ENCODE measurements at regions not wholly inside any gene's neighbourhood (a gene's known extent, or its start where the extent isn't known, plus 50 kb on each side); places are given as distances from the start of the nearest gene placed in this dataset.

GRCh38 chr11:33448461-33449130 lies 191.4 kb downstream of the HIPK3 start:
- H3K4me2 ChIP-seq (ENCODE audit: low read length) = no peak overlapping the region
- no peak for TF ChIP-seq EZH2phosphoT487 (IDR thresholded peaks at IDR 0.05; ENCODE audit: borderline replicate concordance, low read depth, low read length)
- TF ChIP-seq, protein P1, sequence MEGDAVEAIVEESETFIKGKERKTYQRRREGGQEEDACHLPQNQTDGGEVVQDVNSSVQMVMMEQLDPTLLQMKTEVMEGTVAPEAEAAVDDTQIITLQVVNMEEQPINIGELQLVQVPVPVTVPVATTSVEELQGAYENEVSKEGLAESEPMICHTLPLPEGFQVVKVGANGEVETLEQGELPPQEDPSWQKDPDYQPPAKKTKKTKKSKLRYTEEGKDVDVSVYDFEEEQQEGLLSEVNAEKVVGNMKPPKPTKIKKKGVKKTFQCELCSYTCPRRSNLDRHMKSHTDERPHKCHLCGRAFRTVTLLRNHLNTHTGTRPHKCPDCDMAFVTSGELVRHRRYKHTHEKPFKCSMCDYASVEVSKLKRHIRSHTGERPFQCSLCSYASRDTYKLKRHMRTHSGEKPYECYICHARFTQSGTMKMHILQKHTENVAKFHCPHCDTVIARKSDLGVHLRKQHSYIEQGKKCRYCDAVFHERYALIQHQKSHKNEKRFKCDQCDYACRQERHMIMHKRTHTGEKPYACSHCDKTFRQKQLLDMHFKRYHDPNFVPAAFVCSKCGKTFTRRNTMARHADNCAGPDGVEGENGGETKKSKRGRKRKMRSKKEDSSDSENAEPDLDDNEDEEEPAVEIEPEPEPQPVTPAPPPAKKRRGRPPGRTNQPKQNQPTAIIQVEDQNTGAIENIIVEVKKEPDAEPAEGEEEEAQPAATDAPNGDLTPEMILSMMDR (conservative IDR thresholded peaks at IDR 0.05; ENCODE audit: low read length) = no peak
- H3K4me1 ChIP-seq (ENCODE audit: insufficient read depth, low read length, poor library complexity, severe bottlenecking) = peaks cover 40% of the 10 kb centered on the region
- H2AFZ ChIP-seq (ENCODE audit: low read length) = no peak overlapping the region
- no peaks in the 10 kb centered on the region for H4K20me1 ChIP-seq (ENCODE audit: insufficient read depth, low read length)
- no peak overlapping the region for H3K4me3 ChIP-seq (ENCODE audit: low read depth, low read length, poor library complexity, severe bottlenecking)
- H3K9me2 ChIP-seq (ENCODE audit: insufficient read depth, low read length) = no peaks in the 10 kb centered on the region
- intact Hi-C loops (cut with micrococcal nuclease; ENCODE audit: unreplicated experiment) = no loop called here
- H3K36me3 ChIP-seq (ENCODE audit: insufficient read depth, low read length) = peaks cover 9% of the 10 kb centered on the region; the same call in 1 of the 2 replicates
- peaks cover 63% of the 10 kb centered on the region for H3K79me2 ChIP-seq (ENCODE audit: insufficient read depth, low read depth, low read length)
- no peaks in the 10 kb centered on the region for H3K9me3 ChIP-seq (ENCODE audit: low read length)
- CTCF ChIA-PET (ENCODE audit: unreplicated experiment) = no interaction called here
- POLR2A ChIA-PET = interaction anchor here (0.6 to 1.7 kb wide), 4 partner anchors 13 to 44 kb away, joined by 3 to 7 read pairs (median 5); no protein-coding TSS in a partner anchor
- DNase-seq (ENCODE audit: low spot score) = no peak
- no peak overlapping the region for H3K27ac ChIP-seq (ENCODE audit: low read depth, low read length, poor library complexity, severe bottlenecking)
- no TSS peak for BruUV-seq (replicated peaks)

DNA sequence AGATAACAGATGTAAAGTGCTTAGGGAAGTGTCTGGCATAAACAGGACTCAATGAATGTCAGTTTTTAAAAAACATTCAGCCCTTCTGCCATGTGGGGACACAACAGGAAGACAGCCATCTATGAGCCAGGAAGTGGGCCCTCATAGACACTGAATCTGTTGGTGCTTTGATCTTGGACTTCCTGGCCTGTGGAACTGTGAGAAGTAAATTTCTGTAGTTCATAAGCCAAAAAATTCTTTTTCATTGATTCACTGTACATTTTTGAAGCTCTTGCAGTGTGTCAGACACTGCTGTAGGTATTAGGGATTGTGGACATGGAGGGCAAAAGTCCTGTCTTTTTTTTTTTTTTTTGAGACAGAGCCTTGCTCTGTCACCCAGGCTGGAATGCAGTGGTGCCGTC lies 188.6 kb downstream of the HIPK3 start:
- H3K4me3 ChIP-seq (ENCODE audit: low read depth, low read length, poor library complexity, severe bottlenecking) = peak overlapping the region; percentile 5
- no peaks in the 10 kb centered on the region for H3K9me2 ChIP-seq (ENCODE audit: insufficient read depth, low read length)
- DNase-seq (ENCODE audit: low spot score) = peak; percentile 71
- no peak for TF ChIP-seq EZH2phosphoT487 (IDR thresholded peaks at IDR 0.05; ENCODE audit: borderline replicate concordance, low read depth, low read length)
- peaks cover 6% of the 10 kb centered on the region; the same call in 1 of the 2 replicates for H3K36me3 ChIP-seq (ENCODE audit: insufficient read depth, low read length)
- peak overlapping the region; percentile 47 for H3K4me2 ChIP-seq (ENCODE audit: low read length)
- H4K20me1 ChIP-seq (ENCODE audit: insufficient read depth, low read length) = no peaks in the 10 kb centered on the region
- ChIA-PET CTCF (ENCODE audit: unreplicated experiment) (no interaction called here), POLR2A (interaction anchor here (0.6 to 3.5 kb wide), 6 partner anchors 8 to 41 kb away, joined by 3 to 15 read pairs (median 5); no protein-coding TSS in a partner anchor)
- peak overlapping the region; percentile 59 for H3K27ac ChIP-seq (ENCODE audit: low read depth, low read length, poor library complexity, severe bottlenecking)
- H3K9me3 ChIP-seq (ENCODE audit: low read length) = peaks cover 5% of the 10 kb centered on the region; the same call in 1 of the 2 replicates
- peaks cover 42% of the 10 kb centered on the region for H3K4me1 ChIP-seq (ENCODE audit: insufficient read depth, low read length, poor library complexity, severe bottlenecking)
- no TSS peak for BruUV-seq (replicated peaks)
- H3K79me2 ChIP-seq (ENCODE audit: insufficient read depth, low read depth, low read length) = peaks cover 74% of the 10 kb centered on the region
- intact Hi-C loops (cut with micrococcal nuclease; ENCODE audit: unreplicated experiment) = no loop called here
- H2AFZ ChIP-seq (ENCODE audit: low read length) = peak overlapping the region; percentile 61; the same call in 1 of the 2 replicates

- Histone ChIP-seq H3K79me2 (ENCODE audit: insufficient read depth, low read depth, low read length) (peaks cover 72% of the 10 kb centered on the region), H3K9me2 (ENCODE audit: insufficient read depth, low read length) (no peaks in the 10 kb centered on the region), H2AFZ (ENCODE audit: low read length) (no peak overlapping the region; the same call in 1 of the 2 replicates), H4K20me1 (ENCODE audit: insufficient read depth, low read length) (no peaks in the 10 kb centered on the region), H3K4me3 (ENCODE audit: low read depth, low read length, poor library complexity, severe bottlenecking) (no peak overlapping the region), H3K4me1 (ENCODE audit: insufficient read depth, low read length, poor library complexity, severe bottlenecking) (peaks cover 42% of the 10 kb centered on the region), H3K27ac (ENCODE audit: low read depth, low read length, poor library complexity, severe bottlenecking) (peak overlapping the region; percentile 59), H3K4me2 (ENCODE audit: low read length) (peak overlapping the region; percentile 47), H3K9me3 (ENCODE audit: low read length) (peaks cover 5% of the 10 kb centered on the region; the same call in 1 of the 2 replicates), H3K36me3 (ENCODE audit: insufficient read depth, low read length) (peaks cover 2% of the 10 kb centered on the region; the same call in 1 of the 2 replicates)
- no TSS peak for BruUV-seq (replicated peaks)
- ChIA-PET CTCF (ENCODE audit: unreplicated experiment) (no interaction called here), POLR2A (interaction anchor here (0.7 to 3.5 kb wide), 6 partner anchors 9 to 33 kb away, joined by 3 to 15 read pairs (median 4); no protein-coding TSS in a partner anchor)
- no peak for TF ChIP-seq EZH2phosphoT487 (IDR thresholded peaks at IDR 0.05; ENCODE audit: borderline replicate concordance, low read depth, low read length)
- TF ChIP-seq, protein P1 (conservative IDR thresholded peaks at IDR 0.05; ENCODE audit: low read length) = no peak
- no peak for DNase-seq (ENCODE audit: low spot score)
- intact Hi-C loops (cut with micrococcal nuclease; ENCODE audit: unreplicated experiment) = no loop called here
Measured at GRCh38 chr11:33444835-33445594, 187.8 kb downstream of the HIPK3 start.

All from OCI-LY7 (cell line).